Endodermal cell (in vitro differentiated cells): ENCODE measurements at regions not wholly inside any gene's neighbourhood (a gene's known extent, or its start where the extent isn't known, plus 50 kb on each side); places are given as distances from the start of the nearest gene placed in this dataset.

Experiments
- DNase-seq: peaks from one replicate; pipeline ENCODE4 v3.0.0-alpha.2; 2017
- H3K27ac ChIP-seq: 2 replicates; pipeline ENCODE4 v1.5.1; 2013; ENCODE audit warnings: mild to moderate bottlenecking, low read depth, low read length, moderate library complexity
- H3K27me3 ChIP-seq: 2 replicates; pipeline ENCODE4 v1.6.1; 2013; ENCODE audit warnings: mild to moderate bottlenecking, low read length, moderate library complexity; ENCODE audit not compliant: insufficient read depth, control insufficient read depth, poor library complexity, severe bottlenecking
- H3K36me3 ChIP-seq: 2 replicates; pipeline ENCODE4 v1.7.0; 2013; ENCODE audit warnings: mild to moderate bottlenecking, low read length, moderate library complexity; ENCODE audit not compliant: control insufficient read depth, insufficient read depth
- H3K4me1 ChIP-seq: one replicate; pipeline ENCODE4 v1.7.0; 2013; ENCODE audit warnings: low read length; ENCODE audit not compliant: control insufficient read depth, insufficient read depth
- H3K4me3 ChIP-seq: 2 replicates; pipeline ENCODE4 v1.5.1; 2013; ENCODE audit warnings: mild to moderate bottlenecking, low read length, moderate library complexity
- H3K9ac ChIP-seq: 2 replicates; pipeline ENCODE4 v1.6.1; 2013; ENCODE audit warnings: mild to moderate bottlenecking, low read length, moderate library complexity; ENCODE audit not compliant: poor library complexity, severe bottlenecking; ENCODE audit errors: extremely low read depth
- H3K9me3 ChIP-seq: 2 replicates; pipeline ENCODE4 v1.6.1; 2013; ENCODE audit warnings: mild to moderate bottlenecking, low read length, moderate library complexity; ENCODE audit not compliant: control insufficient read depth
- H3K27ac Mint-ChIP-seq: 2 replicates; pipeline ENCODE4 v1.8.0; 2020; ENCODE audit warnings: mixed read lengths
- H3K27me3 Mint-ChIP-seq: 2 replicates; pipeline ENCODE4 v1.8.0; 2021; ENCODE audit warnings: mild to moderate bottlenecking, mixed read lengths; ENCODE audit not compliant: insufficient read depth
- H3K36me3 Mint-ChIP-seq: 2 replicates; pipeline ENCODE4 v1.8.0; 2020; ENCODE audit warnings: low read depth, mixed read lengths
- H3K4me1 Mint-ChIP-seq: 2 replicates; pipeline ENCODE4 v1.8.0; 2020; ENCODE audit warnings: mixed read lengths
- H3K4me3 Mint-ChIP-seq: 2 replicates; pipeline ENCODE4 v1.8.0; 2020; ENCODE audit warnings: mild to moderate bottlenecking, moderate library complexity, mixed read lengths
- H3K9me3 Mint-ChIP-seq: 2 replicates; pipeline ENCODE4 v1.8.0; 2020; ENCODE audit warnings: mild to moderate bottlenecking, mixed read lengths
- WGBS, 2 experiments: methylation state at CpG; one replicate each; pipeline versions ENCODE4 v1.1.5 to v1.1.7; 2013; ENCODE audit warnings: missing lambda C conversion rate in 2 of 2, mixed read lengths in 1 of 2; ENCODE audit not compliant: insufficient coverage in 1 of 2, insufficient read length in 1 of 2; 5-methylcytosine and 5-hydroxymethylcytosine counted together
- TF ChIP-seq, protein P1 (sequence below): fragments of 200-600 bp; sonication (generic); conservative IDR thresholded peaks from 2 replicates; pipeline ENCODE4 v1.5.0; 2021; ENCODE audit warnings: antibody characterized with exemption, mild to moderate bottlenecking

DNA sequence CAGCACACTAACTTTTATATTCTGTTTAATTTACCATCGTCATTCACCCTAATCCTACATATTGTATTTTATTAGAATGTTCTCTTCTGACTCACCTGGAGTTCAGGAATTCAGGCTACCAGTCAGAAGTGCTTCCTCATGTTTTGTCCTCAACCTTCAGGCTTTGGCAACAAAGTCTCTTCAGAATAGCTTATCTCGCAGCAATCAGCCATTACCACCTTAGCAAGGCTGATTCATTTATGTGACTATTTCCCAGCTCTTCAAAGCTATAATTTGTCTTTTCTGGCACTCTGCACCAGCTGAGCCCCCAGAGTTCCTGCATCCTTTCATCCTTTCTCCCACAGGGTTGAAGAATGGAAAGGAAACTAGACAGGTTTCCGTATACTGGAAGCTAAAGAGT lies 365.5 kb upstream of the CDH18 start:
- TF ChIP-seq, protein P1, sequence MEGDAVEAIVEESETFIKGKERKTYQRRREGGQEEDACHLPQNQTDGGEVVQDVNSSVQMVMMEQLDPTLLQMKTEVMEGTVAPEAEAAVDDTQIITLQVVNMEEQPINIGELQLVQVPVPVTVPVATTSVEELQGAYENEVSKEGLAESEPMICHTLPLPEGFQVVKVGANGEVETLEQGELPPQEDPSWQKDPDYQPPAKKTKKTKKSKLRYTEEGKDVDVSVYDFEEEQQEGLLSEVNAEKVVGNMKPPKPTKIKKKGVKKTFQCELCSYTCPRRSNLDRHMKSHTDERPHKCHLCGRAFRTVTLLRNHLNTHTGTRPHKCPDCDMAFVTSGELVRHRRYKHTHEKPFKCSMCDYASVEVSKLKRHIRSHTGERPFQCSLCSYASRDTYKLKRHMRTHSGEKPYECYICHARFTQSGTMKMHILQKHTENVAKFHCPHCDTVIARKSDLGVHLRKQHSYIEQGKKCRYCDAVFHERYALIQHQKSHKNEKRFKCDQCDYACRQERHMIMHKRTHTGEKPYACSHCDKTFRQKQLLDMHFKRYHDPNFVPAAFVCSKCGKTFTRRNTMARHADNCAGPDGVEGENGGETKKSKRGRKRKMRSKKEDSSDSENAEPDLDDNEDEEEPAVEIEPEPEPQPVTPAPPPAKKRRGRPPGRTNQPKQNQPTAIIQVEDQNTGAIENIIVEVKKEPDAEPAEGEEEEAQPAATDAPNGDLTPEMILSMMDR, result no peak

DNA sequence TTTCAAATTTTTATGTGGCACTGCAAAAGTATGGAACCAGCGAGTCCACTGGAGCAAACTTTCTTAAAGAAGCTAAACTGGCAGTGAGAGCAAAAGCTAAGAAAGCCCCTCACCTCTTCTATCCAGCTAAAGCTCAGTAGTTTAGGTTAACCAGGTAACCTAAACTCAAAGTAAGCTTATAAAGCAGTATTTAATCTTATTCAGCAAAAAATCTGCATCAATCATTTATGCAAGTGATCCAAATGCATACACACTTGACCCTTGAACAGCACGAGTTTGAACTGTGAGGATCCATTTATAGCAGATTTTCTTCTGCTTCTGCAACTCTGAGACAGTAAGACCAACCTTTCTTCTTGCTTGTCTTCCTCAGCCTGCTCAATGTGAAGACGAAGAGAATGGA lies 363.8 kb upstream of the CDH18 start:
- H3K4me3 ChIP-seq, result no peak overlapping the region
- WGBS, 2 experiments, result 92 to 100% methylated on average over 2 to 3 of the region's 3 CpGs

More for the DNA sequence above, 365.5 kb upstream of the CDH18 start:
- Histone ChIP-seq H3K4me1 (no peaks in the 10 kb centered on the region), H3K4me3 (no peak overlapping the region), H3K9me3 (no peaks in the 10 kb centered on the region), H3K36me3 (no peaks in the 10 kb centered on the region), H3K27me3 (no peaks in the 10 kb centered on the region), H3K9ac (no peak overlapping the region), H3K27ac (no peak overlapping the region)
- H3K4me1 Mint-ChIP-seq, result no peaks in the 10 kb centered on the region
- 81 to 85% methylated on average over 2 to 3 of the region's 3 CpGs for WGBS, 2 experiments
- no peak for DNase-seq
- H3K9me3 Mint-ChIP-seq, result peaks cover 4% of the 10 kb centered on the region
- no peak overlapping the region for H3K4me3 Mint-ChIP-seq
- no peaks in the 10 kb centered on the region for H3K36me3 Mint-ChIP-seq
- no peaks in the 10 kb centered on the region for H3K27me3 Mint-ChIP-seq
- no peak overlapping the region for H3K27ac Mint-ChIP-seq

DNA sequence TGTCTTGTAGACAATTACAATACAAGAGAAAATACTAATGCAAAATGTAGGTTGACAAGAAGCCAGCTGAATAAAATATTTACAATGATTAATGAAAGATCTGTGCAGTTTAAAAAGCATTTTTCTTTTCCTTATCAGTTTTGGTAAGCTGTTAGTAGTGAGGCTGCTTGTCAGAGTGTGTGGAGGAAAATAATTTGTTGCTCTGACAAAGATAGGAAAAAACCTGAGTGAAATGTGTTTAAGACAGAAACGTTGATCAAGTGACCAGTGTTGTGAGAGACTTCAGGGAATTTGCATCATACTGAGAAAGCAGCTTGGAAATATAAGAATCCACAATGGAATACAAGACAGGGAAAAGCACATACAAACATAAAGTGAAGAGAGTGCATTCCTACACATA lies 360.3 kb upstream of the CDH18 start:
- 78 to 86% methylated on average over 1 of the region's 1 CpG for WGBS, 2 experiments
- Mint-ChIP-seq H3K4me1 (no peaks in the 10 kb centered on the region), H3K9me3 (peaks cover 8% of the 10 kb centered on the region)

More for the DNA sequence above, 363.8 kb upstream of the CDH18 start:
- no peaks in the 10 kb centered on the region for H3K36me3 Mint-ChIP-seq
- H3K27ac ChIP-seq, result no peak overlapping the region
- DNase-seq, result no peak
- no peak overlapping the region for H3K4me3 Mint-ChIP-seq
- TF ChIP-seq, protein P1, result no peak
- peaks cover 7% of the 10 kb centered on the region for H3K9me3 ChIP-seq
- H3K27me3 ChIP-seq, result no peaks in the 10 kb centered on the region
- no peak overlapping the region for H3K27ac Mint-ChIP-seq
- peaks cover 8% of the 10 kb centered on the region for H3K9me3 Mint-ChIP-seq
- H3K9ac ChIP-seq, result no peak overlapping the region
- H3K27me3 Mint-ChIP-seq, result no peaks in the 10 kb centered on the region
- no peaks in the 10 kb centered on the region for H3K36me3 ChIP-seq
- H3K4me1 Mint-ChIP-seq, result no peaks in the 10 kb centered on the region
- H3K4me1 ChIP-seq, result no peaks in the 10 kb centered on the region

More for the DNA sequence above, 360.3 kb upstream of the CDH18 start:
- TF ChIP-seq, protein P1, result no peak
- no peak for DNase-seq
- no peak overlapping the region for H3K4me3 Mint-ChIP-seq
- no peaks in the 10 kb centered on the region for H3K36me3 Mint-ChIP-seq
- no peak overlapping the region for H3K9ac ChIP-seq
- peaks cover 7% of the 10 kb centered on the region for H3K9me3 ChIP-seq
- H3K4me3 ChIP-seq, result no peak overlapping the region
- H3K27me3 Mint-ChIP-seq, result no peaks in the 10 kb centered on the region
- H3K27ac Mint-ChIP-seq, result no peak overlapping the region
- no peaks in the 10 kb centered on the region for H3K36me3 ChIP-seq
- H3K27me3 ChIP-seq, result no peaks in the 10 kb centered on the region
- H3K27ac ChIP-seq, result no peak overlapping the region
- H3K4me1 ChIP-seq, result no peaks in the 10 kb centered on the region
